ENCODE measurements at regions not wholly inside any gene's neighbourhood (a gene's known extent, or its start where the extent isn't known, plus 50 kb on each side); places are given as distances from the start of the nearest gene placed in this dataset.

GRCh38 chr20:57882451-57883161, 172.8 kb upstream of the PMEPA1 start:
- Histone ChIP-seq H3K9me3 (no peaks in the 10 kb centered on the region), H3K9ac (ENCODE audit: low read depth in 2 of 2, low read length in 2 of 2) (no peak overlapping the region), H3K4me3 (no peak overlapping the region), H3K27me3 (no peaks in the 10 kb centered on the region), H3K4me1 (no peaks in the 10 kb centered on the region), H3K27ac (no peak overlapping the region), H3K36me3 (no peaks in the 10 kb centered on the region)
- DNase-seq: peak; percentile 16
- TF ChIP-seq, protein P1, sequence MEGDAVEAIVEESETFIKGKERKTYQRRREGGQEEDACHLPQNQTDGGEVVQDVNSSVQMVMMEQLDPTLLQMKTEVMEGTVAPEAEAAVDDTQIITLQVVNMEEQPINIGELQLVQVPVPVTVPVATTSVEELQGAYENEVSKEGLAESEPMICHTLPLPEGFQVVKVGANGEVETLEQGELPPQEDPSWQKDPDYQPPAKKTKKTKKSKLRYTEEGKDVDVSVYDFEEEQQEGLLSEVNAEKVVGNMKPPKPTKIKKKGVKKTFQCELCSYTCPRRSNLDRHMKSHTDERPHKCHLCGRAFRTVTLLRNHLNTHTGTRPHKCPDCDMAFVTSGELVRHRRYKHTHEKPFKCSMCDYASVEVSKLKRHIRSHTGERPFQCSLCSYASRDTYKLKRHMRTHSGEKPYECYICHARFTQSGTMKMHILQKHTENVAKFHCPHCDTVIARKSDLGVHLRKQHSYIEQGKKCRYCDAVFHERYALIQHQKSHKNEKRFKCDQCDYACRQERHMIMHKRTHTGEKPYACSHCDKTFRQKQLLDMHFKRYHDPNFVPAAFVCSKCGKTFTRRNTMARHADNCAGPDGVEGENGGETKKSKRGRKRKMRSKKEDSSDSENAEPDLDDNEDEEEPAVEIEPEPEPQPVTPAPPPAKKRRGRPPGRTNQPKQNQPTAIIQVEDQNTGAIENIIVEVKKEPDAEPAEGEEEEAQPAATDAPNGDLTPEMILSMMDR (IDR thresholded peaks at IDR 0.05): no peak
- intact Hi-C loops (cut with DNase I): no loop called here

DNA sequence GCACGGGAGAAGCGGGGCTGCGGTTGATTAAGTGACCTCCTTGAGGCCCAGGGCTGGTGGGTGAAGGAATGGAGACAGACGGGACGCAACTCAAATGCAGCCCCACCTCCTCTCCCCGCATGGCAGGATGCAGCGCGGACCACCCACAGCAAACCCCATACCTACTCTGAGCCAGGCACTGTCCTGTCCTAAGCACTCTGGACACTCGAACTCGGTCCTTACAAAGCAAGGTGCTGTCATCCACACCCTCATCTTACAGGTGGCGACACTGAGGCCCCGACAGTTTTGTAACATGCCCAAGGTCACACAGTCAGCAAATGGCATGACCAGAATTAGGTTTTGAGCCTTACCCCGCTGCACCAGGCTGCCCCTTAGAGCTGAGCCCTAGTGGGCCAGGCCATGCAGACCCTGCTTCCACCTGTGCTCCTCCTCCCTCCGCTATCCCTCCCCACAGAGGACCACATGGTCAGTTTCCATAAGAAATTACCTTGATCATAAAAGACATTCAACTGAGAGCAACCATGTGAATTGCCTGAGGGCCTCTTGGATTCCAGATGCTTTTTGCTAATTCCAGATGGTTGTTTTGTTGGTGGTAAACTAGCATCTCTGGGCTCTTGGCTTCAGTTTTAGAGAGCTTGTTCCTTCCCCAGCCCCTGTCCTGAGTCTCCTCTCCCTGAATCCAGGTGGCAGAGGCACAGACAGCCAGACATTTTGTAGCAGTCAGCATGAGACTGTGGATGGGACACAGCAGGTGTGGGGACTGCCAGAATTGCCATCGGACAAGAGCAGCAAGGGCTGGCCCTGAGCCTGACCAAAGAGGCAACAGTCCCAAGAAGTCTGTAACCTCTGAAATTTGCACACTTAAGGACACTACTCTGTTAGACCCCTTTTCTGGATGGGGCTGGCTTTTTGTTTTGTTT, 171.9 kb upstream of the PMEPA1 start:
- Histone ChIP-seq H3K27ac (no peak overlapping the region), H3K36me3 (no peaks in the 10 kb centered on the region), H3K9me3 (no peaks in the 10 kb centered on the region), H3K4me3 (no peak overlapping the region), H3K9ac (ENCODE audit: low read depth in 2 of 2, low read length in 2 of 2) (no peak overlapping the region), H3K4me1 (no peaks in the 10 kb centered on the region), H3K27me3 (no peaks in the 10 kb centered on the region)
- TF ChIP-seq, protein P1 (IDR thresholded peaks at IDR 0.05): no peak
- intact Hi-C loops (cut with DNase I): no loop called here
- DNase-seq: peak; percentile 12

GRCh38 chr20:57880571-57880892, 170.7 kb upstream of the PMEPA1 start:
- TF ChIP-seq, protein P1 (IDR thresholded peaks at IDR 0.05): no peak
- H3K36me3 ChIP-seq: no peaks in the 10 kb centered on the region

GRCh38 chr20:57879779-57880570, 170.2 kb upstream of the PMEPA1 start:
- Histone ChIP-seq H3K27ac (no peak overlapping the region), H3K4me3 (no peak overlapping the region), H3K27me3 (no peaks in the 10 kb centered on the region), H3K36me3 (no peaks in the 10 kb centered on the region), H3K9me3 (no peaks in the 10 kb centered on the region), H3K4me1 (no peaks in the 10 kb centered on the region), H3K9ac (ENCODE audit: low read depth in 2 of 2, low read length in 2 of 2) (no peak overlapping the region)
- TF ChIP-seq, protein P1 (IDR thresholded peaks at IDR 0.05): no peak
- intact Hi-C loops (cut with DNase I): no loop called here
- no peak for DNase-seq

More at GRCh38 chr20:57880571-57880892, 170.7 kb upstream of the PMEPA1 start:
- Histone ChIP-seq H3K4me1 (no peaks in the 10 kb centered on the region), H3K9ac (ENCODE audit: low read depth in 2 of 2, low read length in 2 of 2) (no peak overlapping the region), H3K27ac (no peak overlapping the region), H3K27me3 (no peaks in the 10 kb centered on the region), H3K9me3 (no peaks in the 10 kb centered on the region), H3K4me3 (no peak overlapping the region)
- no peak for DNase-seq
- intact Hi-C loops (cut with DNase I): no loop called here

- Histone ChIP-seq H3K4me3 (no peak overlapping the region), H3K4me1 (no peaks in the 10 kb centered on the region), H3K27ac (no peak overlapping the region), H3K9me3 (no peaks in the 10 kb centered on the region), H3K27me3 (no peaks in the 10 kb centered on the region), H3K9ac (ENCODE audit: low read depth in 2 of 2, low read length in 2 of 2) (no peak overlapping the region), H3K36me3 (no peaks in the 10 kb centered on the region)
- TF ChIP-seq, protein P1 (IDR thresholded peaks at IDR 0.05): no peak
- intact Hi-C loops (cut with DNase I): no loop called here
- no peak for DNase-seq
These were observed 169.6 kb upstream of the PMEPA1 start for GRCh38 chr20:57879437-57879778.
